ENCODE measurements at regions not wholly inside any gene's neighbourhood (a gene's known extent, or its start where the extent isn't known, plus 50 kb on each side); places are given as distances from the start of the nearest gene placed in this dataset.

DNA sequence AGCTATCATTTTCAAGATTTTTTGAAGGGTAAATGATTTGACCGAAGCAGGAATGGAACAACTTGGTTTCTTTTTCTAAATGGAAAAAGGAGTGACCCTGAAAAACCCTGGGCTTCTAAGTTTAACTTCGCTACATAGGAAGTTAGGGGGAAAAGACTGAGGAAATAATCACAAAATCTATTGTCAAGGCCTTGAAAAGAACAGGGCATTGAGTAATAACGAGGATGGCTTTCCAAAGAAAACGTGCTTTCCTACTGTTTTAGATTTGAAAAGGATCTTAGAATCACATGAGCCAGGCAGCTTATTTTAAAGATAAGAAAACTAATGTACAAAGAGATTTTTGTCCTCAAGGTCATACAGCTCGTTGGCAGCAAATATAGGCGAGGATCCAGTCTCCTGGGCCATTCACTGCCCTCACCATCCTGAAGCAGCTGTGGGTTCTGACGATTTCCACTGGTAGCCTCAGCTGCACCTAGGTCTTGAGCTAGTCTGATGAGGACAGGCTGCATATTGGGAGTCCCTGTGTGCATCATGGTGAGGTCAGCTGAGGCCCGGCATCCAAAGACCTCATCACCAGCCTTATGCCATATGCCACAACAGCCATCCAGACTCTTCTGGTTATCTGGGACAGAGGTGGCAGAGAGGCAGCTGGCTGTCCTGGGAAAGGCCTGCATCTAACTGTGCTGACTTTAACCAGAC is 384.7 kb upstream of the NRP1 start:
- TF ChIP-seq, protein P1, sequence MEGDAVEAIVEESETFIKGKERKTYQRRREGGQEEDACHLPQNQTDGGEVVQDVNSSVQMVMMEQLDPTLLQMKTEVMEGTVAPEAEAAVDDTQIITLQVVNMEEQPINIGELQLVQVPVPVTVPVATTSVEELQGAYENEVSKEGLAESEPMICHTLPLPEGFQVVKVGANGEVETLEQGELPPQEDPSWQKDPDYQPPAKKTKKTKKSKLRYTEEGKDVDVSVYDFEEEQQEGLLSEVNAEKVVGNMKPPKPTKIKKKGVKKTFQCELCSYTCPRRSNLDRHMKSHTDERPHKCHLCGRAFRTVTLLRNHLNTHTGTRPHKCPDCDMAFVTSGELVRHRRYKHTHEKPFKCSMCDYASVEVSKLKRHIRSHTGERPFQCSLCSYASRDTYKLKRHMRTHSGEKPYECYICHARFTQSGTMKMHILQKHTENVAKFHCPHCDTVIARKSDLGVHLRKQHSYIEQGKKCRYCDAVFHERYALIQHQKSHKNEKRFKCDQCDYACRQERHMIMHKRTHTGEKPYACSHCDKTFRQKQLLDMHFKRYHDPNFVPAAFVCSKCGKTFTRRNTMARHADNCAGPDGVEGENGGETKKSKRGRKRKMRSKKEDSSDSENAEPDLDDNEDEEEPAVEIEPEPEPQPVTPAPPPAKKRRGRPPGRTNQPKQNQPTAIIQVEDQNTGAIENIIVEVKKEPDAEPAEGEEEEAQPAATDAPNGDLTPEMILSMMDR (IDR thresholded peaks at IDR 0.05; ENCODE audit: insufficient read depth, low read length) = no peak
- TF ChIP-seq POLR2AphosphoS5 (IDR thresholded peaks at IDR 0.05; ENCODE audit: low read depth) = no peak

Data from HL-60 (cell line).